Colonic mucosa (tissue), 4 donors: ENCODE measurements at regions not wholly inside any gene's neighbourhood (a gene's known extent, or its start where the extent isn't known, plus 50 kb on each side); places are given as distances from the start of the nearest gene placed in this dataset.

Experiments
- DNase-seq: peaks from one replicate; pipeline ENCODE4 v3.0.0-alpha.2; 2020
- H3K27ac ChIP-seq: fragments of 200-600 bp; one replicate; pipeline ENCODE4 v1.8.0; 2021
- H3K27me3 ChIP-seq: fragments of 200-600 bp; one replicate; pipeline ENCODE4 v1.8.0; 2021
- H3K36me3 ChIP-seq: fragments of 200-600 bp; one replicate; pipeline ENCODE4 v1.8.0; 2021
- H3K4me1 ChIP-seq: fragments of 200-600 bp; one replicate; pipeline ENCODE4 v1.8.0; 2021; ENCODE audit warnings: mild to moderate bottlenecking
- H3K4me3 ChIP-seq: fragments of 200-600 bp; one replicate; pipeline ENCODE4 v1.8.0; 2021
- H3K9ac ChIP-seq, 2 donors: one replicate each; pipeline ENCODE4 v1.7.0; 2013; ENCODE audit warnings: control low read depth in 2 of 2, low read depth in 2 of 2, low read length in 2 of 2
- H3K9me3 ChIP-seq: fragments of 200-600 bp; one replicate; pipeline ENCODE4 v1.8.0; 2021
- intact Hi-C: fragments of 100-400 bp; cut with DNase I; formaldehyde crosslinking; loops from one replicate; pipeline ENCODE4 v1.14.1; 2022
- TF ChIP-seq, protein P1 (sequence below): fragments of 200-600 bp; IDR thresholded peaks from one replicate; pipeline ENCODE4 v1.8.0; 2022; ENCODE audit warnings: antibody characterized with exemption, mild to moderate bottlenecking
- donor health status: healthy.
- donor health status: DM: no; HTN: no; CAD: no.
- donor health status: DM: no; HTN: no; CAD: no.

- Histone ChIP-seq H3K36me3 (no peaks in the 10 kb centered on the region), H3K4me1 (no peaks in the 10 kb centered on the region), H3K27ac (no peak overlapping the region), H3K4me3 (no peak overlapping the region), H3K27me3 (no peaks in the 10 kb centered on the region), H3K9me3 (no peaks in the 10 kb centered on the region), H3K9ac (no peak overlapping the region)
- intact Hi-C loops, result no loop called here
- DNase-seq, result no peak
- TF ChIP-seq, protein P1, sequence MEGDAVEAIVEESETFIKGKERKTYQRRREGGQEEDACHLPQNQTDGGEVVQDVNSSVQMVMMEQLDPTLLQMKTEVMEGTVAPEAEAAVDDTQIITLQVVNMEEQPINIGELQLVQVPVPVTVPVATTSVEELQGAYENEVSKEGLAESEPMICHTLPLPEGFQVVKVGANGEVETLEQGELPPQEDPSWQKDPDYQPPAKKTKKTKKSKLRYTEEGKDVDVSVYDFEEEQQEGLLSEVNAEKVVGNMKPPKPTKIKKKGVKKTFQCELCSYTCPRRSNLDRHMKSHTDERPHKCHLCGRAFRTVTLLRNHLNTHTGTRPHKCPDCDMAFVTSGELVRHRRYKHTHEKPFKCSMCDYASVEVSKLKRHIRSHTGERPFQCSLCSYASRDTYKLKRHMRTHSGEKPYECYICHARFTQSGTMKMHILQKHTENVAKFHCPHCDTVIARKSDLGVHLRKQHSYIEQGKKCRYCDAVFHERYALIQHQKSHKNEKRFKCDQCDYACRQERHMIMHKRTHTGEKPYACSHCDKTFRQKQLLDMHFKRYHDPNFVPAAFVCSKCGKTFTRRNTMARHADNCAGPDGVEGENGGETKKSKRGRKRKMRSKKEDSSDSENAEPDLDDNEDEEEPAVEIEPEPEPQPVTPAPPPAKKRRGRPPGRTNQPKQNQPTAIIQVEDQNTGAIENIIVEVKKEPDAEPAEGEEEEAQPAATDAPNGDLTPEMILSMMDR, result no peak
Observed at GRCh38 chr4:111697176-111697942, 447.9 kb upstream of the FAM241A start.

DNA sequence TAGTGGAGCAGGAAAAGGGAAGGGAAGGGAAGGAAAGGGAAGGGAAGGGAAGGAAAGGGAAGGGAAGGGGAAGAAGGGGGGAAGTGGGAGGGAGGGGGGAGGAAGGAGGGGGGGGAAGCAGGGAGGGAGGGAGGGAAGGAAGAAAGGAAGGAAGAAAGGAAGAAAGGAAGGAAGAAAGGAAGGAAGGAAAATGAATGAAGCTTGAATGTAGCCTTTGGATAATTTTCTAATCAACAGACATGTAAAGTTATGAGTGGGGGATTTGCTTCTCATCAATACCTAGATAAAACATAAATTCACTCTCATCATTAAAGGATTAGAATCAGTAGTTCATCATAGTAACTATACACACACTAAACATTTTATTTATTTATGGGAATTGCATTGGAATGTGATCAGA, 446.9 kb upstream of the FAM241A start:
- DNase-seq, result no peak

DNA sequence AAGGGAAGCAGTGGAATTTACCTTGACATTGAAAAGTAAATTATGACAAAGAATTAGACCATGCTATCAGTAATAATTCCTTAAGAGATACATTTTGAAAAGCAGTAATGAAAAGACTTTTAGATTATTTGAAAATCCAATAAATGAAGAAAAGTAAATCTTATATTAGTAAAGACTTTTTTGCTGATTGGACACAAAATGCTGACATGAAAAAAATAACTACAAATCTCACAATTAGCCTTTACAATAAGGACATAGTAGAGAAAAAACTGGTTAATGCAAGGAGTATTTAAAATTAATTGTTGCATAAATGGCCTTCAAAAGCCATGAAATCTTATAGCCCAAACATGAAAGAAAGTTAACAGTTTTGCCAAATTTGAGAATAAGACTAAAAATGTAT, 446.1 kb upstream of the FAM241A start:
- H3K9me3 ChIP-seq, result no peaks in the 10 kb centered on the region
- no peaks in the 10 kb centered on the region for H3K4me1 ChIP-seq
- no peak overlapping the region for H3K27ac ChIP-seq
- TF ChIP-seq, protein P1, result no peak
- H3K9ac ChIP-seq, result no peak overlapping the region
- intact Hi-C loops, result no loop called here
- no peaks in the 10 kb centered on the region for H3K27me3 ChIP-seq
- DNase-seq, result no peak
- H3K36me3 ChIP-seq, result no peaks in the 10 kb centered on the region
- no peak overlapping the region for H3K4me3 ChIP-seq

More for the DNA sequence above, 446.9 kb upstream of the FAM241A start:
- Histone ChIP-seq H3K9me3 (no peaks in the 10 kb centered on the region), H3K27me3 (no peaks in the 10 kb centered on the region), H3K4me3 (no peak overlapping the region), H3K36me3 (no peaks in the 10 kb centered on the region), H3K27ac (no peak overlapping the region), H3K9ac (no peak overlapping the region), H3K4me1 (no peaks in the 10 kb centered on the region)
- TF ChIP-seq, protein P1, result no peak
- intact Hi-C loops, result no loop called here

- no peak overlapping the region for H3K9ac ChIP-seq
- H3K4me3 ChIP-seq, result no peak overlapping the region
- DNase-seq, result no peak
- intact Hi-C loops, result no loop called here
- H3K9me3 ChIP-seq, result no peaks in the 10 kb centered on the region
- H3K27ac ChIP-seq, result no peak overlapping the region
- TF ChIP-seq, protein P1, result no peak
- no peaks in the 10 kb centered on the region for H3K27me3 ChIP-seq
- H3K4me1 ChIP-seq, result no peaks in the 10 kb centered on the region
- H3K36me3 ChIP-seq, result no peaks in the 10 kb centered on the region
Observed at GRCh38 chr4:111701102-111701501, 444.2 kb upstream of the FAM241A start.

GRCh38 chr4:111707491-111707890, 437.8 kb upstream of the FAM241A start:
- Histone ChIP-seq H3K27ac (no peak overlapping the region), H3K36me3 (no peaks in the 10 kb centered on the region), H3K9me3 (no peaks in the 10 kb centered on the region), H3K9ac (no peak overlapping the region), H3K27me3 (no peaks in the 10 kb centered on the region), H3K4me3 (no peak overlapping the region), H3K4me1 (no peaks in the 10 kb centered on the region)
- intact Hi-C loops, result no loop called here
- TF ChIP-seq, protein P1, result no peak
- no peak for DNase-seq
